Gastroesophageal sphincter (tissue), 3 donors: ENCODE measurements at regions not wholly inside any gene's neighbourhood (a gene's known extent, or its start where the extent isn't known, plus 50 kb on each side); places are given as distances from the start of the nearest gene placed in this dataset.

Experiments
- EP300 ChIP-seq: sonication (generic); formaldehyde crosslinking; IDR thresholded peaks from one replicate; pipeline ENCODE4 v1.6.1; 2017; ENCODE audit warnings: antibody characterized with exemption, mild to moderate bottlenecking
- POLR2AphosphoS5 ChIP-seq: sonication (generic); formaldehyde crosslinking; IDR thresholded peaks from one replicate; pipeline ENCODE4 v1.6.1; 2017; ENCODE audit warnings: antibody characterized with exemption
- TF ChIP-seq, protein P1 (sequence below), 4 experiments: fragments of 200-600 bp in 2 of 4; fragments of 450-650 bp in 2 of 4; sonication (generic) in 1 of 4; IDR thresholded peaks; one replicate each; pipeline ENCODE4 v1.5.1; 2017 to 2019; ENCODE audit warnings: antibody characterized with exemption in 4 of 4, mild to moderate bottlenecking in 2 of 4, moderate library complexity in 2 of 4

- TF ChIP-seq, protein P1, sequence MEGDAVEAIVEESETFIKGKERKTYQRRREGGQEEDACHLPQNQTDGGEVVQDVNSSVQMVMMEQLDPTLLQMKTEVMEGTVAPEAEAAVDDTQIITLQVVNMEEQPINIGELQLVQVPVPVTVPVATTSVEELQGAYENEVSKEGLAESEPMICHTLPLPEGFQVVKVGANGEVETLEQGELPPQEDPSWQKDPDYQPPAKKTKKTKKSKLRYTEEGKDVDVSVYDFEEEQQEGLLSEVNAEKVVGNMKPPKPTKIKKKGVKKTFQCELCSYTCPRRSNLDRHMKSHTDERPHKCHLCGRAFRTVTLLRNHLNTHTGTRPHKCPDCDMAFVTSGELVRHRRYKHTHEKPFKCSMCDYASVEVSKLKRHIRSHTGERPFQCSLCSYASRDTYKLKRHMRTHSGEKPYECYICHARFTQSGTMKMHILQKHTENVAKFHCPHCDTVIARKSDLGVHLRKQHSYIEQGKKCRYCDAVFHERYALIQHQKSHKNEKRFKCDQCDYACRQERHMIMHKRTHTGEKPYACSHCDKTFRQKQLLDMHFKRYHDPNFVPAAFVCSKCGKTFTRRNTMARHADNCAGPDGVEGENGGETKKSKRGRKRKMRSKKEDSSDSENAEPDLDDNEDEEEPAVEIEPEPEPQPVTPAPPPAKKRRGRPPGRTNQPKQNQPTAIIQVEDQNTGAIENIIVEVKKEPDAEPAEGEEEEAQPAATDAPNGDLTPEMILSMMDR (IDR thresholded peaks at IDR 0.05): no peak
- TF ChIP-seq POLR2AphosphoS5: no peak
- no peak for TF ChIP-seq EP300
Observed at GRCh38 chr2:220999356-220999755, 572.7 kb downstream of the EPHA4 start.
